ENCODE measurements at regions not wholly inside any gene's neighbourhood (a gene's known extent, or its start where the extent isn't known, plus 50 kb on each side); places are given as distances from the start of the nearest gene placed in this dataset.

GRCh38 chr2:200137271-200137670 is 169.2 kb upstream of the SPATS2L start:
- H3K4me2 ChIP-seq: no peak overlapping the region
- no peaks in the 10 kb centered on the region for H3K27me3 ChIP-seq
- H3K9me3 ChIP-seq (ENCODE audit: low read depth): no peaks in the 10 kb centered on the region
- peaks cover 42% of the 10 kb centered on the region for H3K4me1 Mint-ChIP-seq
- no peaks in the 10 kb centered on the region for H3K36me3 ChIP-seq
- H3F3A ChIP-seq (ENCODE audit: low read depth): peaks cover 5% of the 10 kb centered on the region
- H3K9me3 Mint-ChIP-seq: peaks cover 15% of the 10 kb centered on the region
- H3K4me1 ChIP-seq: peaks cover 13% of the 10 kb centered on the region
- no peaks in the 10 kb centered on the region for H4K20me1 ChIP-seq (ENCODE audit: low read depth)
- no peak overlapping the region for H3K9ac ChIP-seq
- H3K36me3 Mint-ChIP-seq: peaks cover 2% of the 10 kb centered on the region
- H3K4me3 Mint-ChIP-seq: no peak overlapping the region
- no peaks in the 10 kb centered on the region for H3K27me3 Mint-ChIP-seq (ENCODE audit: insufficient read depth, low read depth)
- no peak overlapping the region for H3K27ac ChIP-seq
- H3K79me2 ChIP-seq (ENCODE audit: low read depth): no peaks in the 10 kb centered on the region
- no peak overlapping the region for H3K4me3 ChIP-seq
- no peak for DNase-seq (ENCODE audit: low spot score)
- H2AFZ ChIP-seq (replicated peaks): no peak overlapping the region
- TF ChIP-seq CTCF (IDR thresholded peaks at IDR 0.05): no peak
- no peak for TF ChIP-seq EZH2phosphoT487 (IDR thresholded peaks at IDR 0.05)
- no peak for TF ChIP-seq EZH2 (IDR thresholded peaks at IDR 0.05)
- peak overlapping the region; percentile 6 for H3K27ac Mint-ChIP-seq

GRCh38 chr2:200137691-200138090 is 168.8 kb upstream of the SPATS2L start:
- no peak overlapping the region for H3K4me3 Mint-ChIP-seq
- Histone ChIP-seq H3K4me3 (no peak overlapping the region), H3K9ac (no peak overlapping the region), H2AFZ (replicated peaks) (no peak overlapping the region), H3K9me3 (ENCODE audit: low read depth) (no peaks in the 10 kb centered on the region), H4K20me1 (ENCODE audit: low read depth) (no peaks in the 10 kb centered on the region), H3K4me1 (peaks cover 13% of the 10 kb centered on the region), H3F3A (ENCODE audit: low read depth) (peaks cover 5% of the 10 kb centered on the region), H3K36me3 (no peaks in the 10 kb centered on the region), H3K79me2 (ENCODE audit: low read depth) (no peaks in the 10 kb centered on the region), H3K4me2 (no peak overlapping the region), H3K27ac (no peak overlapping the region), H3K27me3 (no peaks in the 10 kb centered on the region)
- DNase-seq (ENCODE audit: low spot score): no peak
- peaks cover 2% of the 10 kb centered on the region for H3K36me3 Mint-ChIP-seq
- H3K9me3 Mint-ChIP-seq: peaks cover 15% of the 10 kb centered on the region
- peak overlapping the region; percentile 6 for H3K27ac Mint-ChIP-seq
- TF ChIP-seq EZH2 (IDR thresholded peaks at IDR 0.05): no peak
- TF ChIP-seq CTCF (IDR thresholded peaks at IDR 0.05): no peak
- no peak for TF ChIP-seq EZH2phosphoT487 (IDR thresholded peaks at IDR 0.05)
- H3K27me3 Mint-ChIP-seq (ENCODE audit: insufficient read depth, low read depth): no peaks in the 10 kb centered on the region
- H3K4me1 Mint-ChIP-seq: peaks cover 42% of the 10 kb centered on the region

- no peak overlapping the region for H3K4me2 ChIP-seq
- Mint-ChIP-seq H3K27ac (peak overlapping the region; percentile 88), H3K36me3 (peaks cover 2% of the 10 kb centered on the region)
Measured at GRCh38 chr2:200138391-200139124, 167.9 kb upstream of the SPATS2L start.

More at GRCh38 chr2:200138391-200139124, 167.9 kb upstream of the SPATS2L start:
- no peaks in the 10 kb centered on the region for H3K27me3 ChIP-seq
- H3K36me3 ChIP-seq: no peaks in the 10 kb centered on the region
- H4K20me1 ChIP-seq (ENCODE audit: low read depth): no peaks in the 10 kb centered on the region
- TF ChIP-seq EZH2phosphoT487 (IDR thresholded peaks at IDR 0.05) (no peak), CTCF (IDR thresholded peaks at IDR 0.05) (no peak), EZH2 (IDR thresholded peaks at IDR 0.05) (no peak)
- peaks cover 42% of the 10 kb centered on the region for H3K4me1 Mint-ChIP-seq
- H3K4me3 Mint-ChIP-seq: no peak overlapping the region
- H3K9me3 ChIP-seq (ENCODE audit: low read depth): no peaks in the 10 kb centered on the region
- H3K4me3 ChIP-seq: no peak overlapping the region
- H3F3A ChIP-seq (ENCODE audit: low read depth): peaks cover 5% of the 10 kb centered on the region
- H3K27ac ChIP-seq: no peak overlapping the region
- no peak overlapping the region for H2AFZ ChIP-seq (replicated peaks)
- no peak for DNase-seq (ENCODE audit: low spot score)
- H3K79me2 ChIP-seq (ENCODE audit: low read depth): no peaks in the 10 kb centered on the region
- H3K9ac ChIP-seq: no peak overlapping the region
- peaks cover 13% of the 10 kb centered on the region for H3K4me1 ChIP-seq
- no peaks in the 10 kb centered on the region for H3K27me3 Mint-ChIP-seq (ENCODE audit: insufficient read depth, low read depth)
- H3K9me3 Mint-ChIP-seq: peaks cover 15% of the 10 kb centered on the region
